A549 (cell line): ENCODE measurements at regions not wholly inside any gene's neighbourhood (a gene's known extent, or its start where the extent isn't known, plus 50 kb on each side); places are given as distances from the start of the nearest gene placed in this dataset.

Experiments used
- ATAC-seq, 2 experiments: fragments of 200-7000 bp in 1 of 2; fragments of >200 bp in 1 of 2; cut with Nextera tagmentation in 1 of 2; cut with Tn5 transposase in 1 of 2; 3 replicates each; pipeline versions ENCODE4 v1.8.0 to v1.9.1; 2018 to 2020; ENCODE audit warnings: mild to moderate bottlenecking in 1 of 2, moderate library complexity in 1 of 2
- CTCF ChIA-PET: fragments of 300-600 bp; sonication (Branson Sonifier 250); formaldehyde crosslinking; extraction: SDS; loops from one replicate; lab custom pipeline; 2021; ENCODE audit warnings: antibody characterized with exemption, inconsistent platforms; lab: Yijun Ruan, JAX
- POLR2A ChIA-PET: fragments of 350-600 bp; formaldehyde crosslinking; extraction: SDS; loops from one replicate; lab custom pipeline; 2021; ENCODE audit warnings: antibody characterized with exemption, inconsistent platforms; lab: Yijun Ruan, JAX
- DNase-seq, 2 experiments: peaks; one replicate each; pipeline versions ENCODE4 v3.0.0 to v3.0.0-alpha.2; 2011 to 2016; ENCODE audit warnings: low read depth in 1 of 2, low spot score in 1 of 2
- FAIRE-seq: peaks from 2 replicates; lab custom pipeline; 2011; peaks lifted over from hg19 to GRCh38; lab: Jason Lieb, UNC
- H3K27ac ChIP-seq, 2 experiments: fragments of >200 bp; sonication (Bioruptor Twin); formaldehyde crosslinking; 3 replicates each; pipeline ENCODE4 v1.5.1; 2016 to 2017
- H3K4me1 ChIP-seq: fragments of >200 bp; sonication (Bioruptor Twin); formaldehyde crosslinking; 3 replicates; pipeline ENCODE4 v1.6.1; 2016
- H3K4me2 ChIP-seq: fragments of >200 bp; sonication (Bioruptor Twin); formaldehyde crosslinking; 3 replicates; pipeline ENCODE4 v1.6.1; 2016
- H3K4me3 ChIP-seq: fragments of >200 bp; sonication (Bioruptor Twin); formaldehyde crosslinking; 3 replicates; pipeline ENCODE4 v1.5.1; 2016
- H3K9me3 ChIP-seq: fragments of >200 bp; sonication (Bioruptor Twin); formaldehyde crosslinking; 3 replicates; pipeline ENCODE4 v1.6.1; 2016
- BCL3 ChIP-seq: fragments of >200 bp; sonication (Bioruptor Twin); formaldehyde crosslinking; IDR thresholded peaks from 3 replicates; pipeline ENCODE4 v1.6.1; 2016
- CBX8 ChIP-seq: fragments of 200-600 bp; sonication (generic); IDR thresholded peaks from 2 replicates; pipeline ENCODE4 v1.6.1; 2016
- CHD2 ChIP-seq: fragments of 150-350 bp; IDR thresholded peaks from 2 replicates; pipeline ENCODE4 v1.6.1; 2014; ENCODE audit warnings: low read length; ENCODE audit not compliant: partially characterized antibody
- CTCF ChIP-seq: fragments of >200 bp; sonication (Bioruptor Twin); formaldehyde crosslinking; IDR thresholded peaks from 3 replicates; pipeline ENCODE4 v1.5.1; 2016
- EHMT2 ChIP-seq: fragments of 200-600 bp; sonication (generic); IDR thresholded peaks from 2 replicates; pipeline ENCODE4 v1.6.1; 2016; ENCODE audit warnings: antibody characterized with exemption, low read depth, mild to moderate bottlenecking, moderate library complexity
- EP300 ChIP-seq, 2 experiments: fragments of >200 bp; sonication (Bioruptor Twin); formaldehyde crosslinking; IDR thresholded peaks; 2 replicates in 1 of 2; 3 replicates in 1 of 2; pipeline ENCODE4 v1.6.1; 2016 to 2017
- FOSL2 ChIP-seq, 2 experiments: fragments of 450-650 bp in 1 of 2; fragments of >200 bp in 1 of 2; sonication (Bioruptor Twin) in 1 of 2; formaldehyde crosslinking; IDR thresholded peaks; 2 replicates each; pipeline versions ENCODE4 v1.5.0 to v1.6.1; 2016 to 2020; ENCODE audit warnings: mild to moderate bottlenecking in 1 of 2, moderate library complexity in 1 of 2
- HDAC2 ChIP-seq: fragments of 200-600 bp; sonication (generic); IDR thresholded peaks from 2 replicates; pipeline ENCODE4 v1.6.1; 2016
- HOXA7 ChIP-seq: fragments of 250-450 bp; sonication (Bioruptor Pico); IDR thresholded peaks from 2 replicates; pipeline ENCODE4 v1.5.0; 2020; ENCODE audit warnings: mild to moderate bottlenecking, moderate library complexity
- HOXB13 ChIP-seq: fragments of 250-450 bp; sonication (Bioruptor Pico); IDR thresholded peaks from 2 replicates; pipeline ENCODE4 v1.5.0; 2020; ENCODE audit warnings: low read depth, mild to moderate bottlenecking, moderate library complexity
- HOXB5 ChIP-seq: fragments of 250-450 bp; sonication (Bioruptor Pico); IDR thresholded peaks from 2 replicates; pipeline ENCODE4 v1.5.0; 2020; ENCODE audit warnings: mild to moderate bottlenecking, moderate library complexity
- JUNB ChIP-seq: fragments of >200 bp; sonication (Bioruptor Twin); formaldehyde crosslinking; IDR thresholded peaks from 2 replicates; pipeline ENCODE4 v1.6.1; 2016
- KDM5A ChIP-seq: fragments of 200-600 bp; sonication (generic); IDR thresholded peaks from 2 replicates; pipeline ENCODE4 v1.6.1; 2016; ENCODE audit warnings: antibody characterized with exemption, mild to moderate bottlenecking
- MAZ ChIP-seq: fragments of 150-350 bp; IDR thresholded peaks from 2 replicates; pipeline ENCODE4 v1.6.1; 2014; ENCODE audit warnings: antibody characterized with exemption, low read depth, low read length, borderline replicate concordance
- NPAS2 ChIP-seq: fragments of 250-450 bp; sonication (Bioruptor Pico); IDR thresholded peaks from 2 replicates; pipeline ENCODE4 v1.8.0; 2022; ENCODE audit warnings: mild to moderate bottlenecking, moderate library complexity, borderline replicate concordance
- POLR2AphosphoS2 ChIP-seq: conservative IDR thresholded peaks from 2 replicates; pipeline ENCODE4 v1.6.1; 2012; ENCODE audit warnings: low read length, improper control_type of control experiment, inconsistent platforms
- RCOR1 ChIP-seq: fragments of 150-350 bp; IDR thresholded peaks from 2 replicates; pipeline ENCODE4 v1.6.1; 2014; ENCODE audit warnings: antibody characterized with exemption, low read length, low read depth
- TP53 ChIP-seq: fragments of 250-450 bp; sonication (Bioruptor Pico); IDR thresholded peaks from 2 replicates; pipeline ENCODE4 v1.5.0; 2021; ENCODE audit warnings: mild to moderate bottlenecking, moderate library complexity
- USF2 ChIP-seq: fragments of 450-650 bp; IDR thresholded peaks from 2 replicates; pipeline ENCODE4 v1.6.1; 2014; ENCODE audit warnings: antibody characterized with exemption
- ZNF302 ChIP-seq: fragments of 250-450 bp; sonication (Bioruptor Pico); IDR thresholded peaks from 2 replicates; pipeline ENCODE4 v1.9.0; 2021; ENCODE audit warnings: inconsistent platforms, mild to moderate bottlenecking, moderate library complexity
- WGBS: methylation state at CpG from one replicate; pipeline ENCODE4 v1.1.6; 2017; ENCODE audit errors: missing lambda C conversion rate; 5-methylcytosine and 5-hydroxymethylcytosine counted together

GRCh38 chr6:104305206-104305605, 554.5 kb downstream of the HACE1 start:
- 20% methylated on average over 5 of the region's 5 CpGs for WGBS
- Histone ChIP-seq H3K4me3 (no peak overlapping the region), H3K9me3 (no peaks in the 10 kb centered on the region), H3K4me1 (no peaks in the 10 kb centered on the region), H3K4me2 (no peak overlapping the region), H3K27ac (no peak overlapping the region)
- ChIA-PET CTCF (no interaction called here), POLR2A (no interaction called here)
- TF ChIP-seq BCL3: no peak
- FAIRE-seq: no peak
- DNase-seq: no peak
- ATAC-seq: no peak

- Histone ChIP-seq H3K4me3 (no peak overlapping the region), H3K4me1 (no peaks in the 10 kb centered on the region), H3K27ac (no peak overlapping the region), H3K4me2 (no peak overlapping the region), H3K9me3 (no peaks in the 10 kb centered on the region)
- TF ChIP-seq TP53 (CRISPR knock-in tag): no peak
- TF ChIP-seq CBX8: no peak
- no peak for TF ChIP-seq HDAC2
- CTCF ChIA-PET: no interaction called here
- DNase-seq (no peak), FAIRE-seq (no peak), ATAC-seq (no peak)
- WGBS: 48% methylated on average over 8 of the region's 10 CpGs
- POLR2A ChIA-PET: no interaction called here
Measured at GRCh38 chr6:104301951-104302350, 557.8 kb downstream of the HACE1 start.

GRCh38 chr6:104286641-104287040, 573.1 kb downstream of the HACE1 start:
- CTCF ChIA-PET: no interaction called here
- no peaks in the 10 kb centered on the region for H3K4me1 ChIP-seq
- no peak overlapping the region for H3K4me2 ChIP-seq
- FAIRE-seq: no peak
- POLR2A ChIA-PET: no interaction called here
- no peak overlapping the region for H3K4me3 ChIP-seq
- DNase-seq: no peak
- no peak for ATAC-seq
- no peak overlapping the region for H3K27ac ChIP-seq
- H3K9me3 ChIP-seq: no peaks in the 10 kb centered on the region
- 4% methylated on average over 1 of the region's 1 CpG for WGBS
- TF ChIP-seq FOSL2 (IDR thresholded peaks at IDR 0.05): no peak
- TF ChIP-seq FOSL2 (CRISPR knock-in tag; IDR thresholded peaks at IDR 0.05): no peak
- TF ChIP-seq HOXB5 (CRISPR knock-in tag): no peak
- TF ChIP-seq MAZ: no peak
- no peak for TF ChIP-seq EHMT2
- TF ChIP-seq ZNF302 (CRISPR knock-in tag): no peak
- no peak for TF ChIP-seq CHD2

GRCh38 chr6:104284872-104285271, 574.8 kb downstream of the HACE1 start:
- CTCF ChIA-PET: no interaction called here
- no peak overlapping the region for H3K4me2 ChIP-seq
- no peak for DNase-seq
- 10% methylated on average over 4 of the region's 4 CpGs for WGBS
- H3K4me3 ChIP-seq: no peak overlapping the region
- TF ChIP-seq USF2: no peak
- no peak for TF ChIP-seq NPAS2 (CRISPR knock-in tag)
- TF ChIP-seq TP53 (CRISPR knock-in tag): no peak
- TF ChIP-seq POLR2AphosphoS2: no peak
- no peak for TF ChIP-seq KDM5A
- TF ChIP-seq HOXA7: no peak
- no peak for TF ChIP-seq RCOR1
- TF ChIP-seq HDAC2: no peak
- TF ChIP-seq CTCF: no peak
- TF ChIP-seq EP300 (IDR thresholded peaks at IDR 0.05): no peak
- no peak for TF ChIP-seq HOXB13 (CRISPR knock-in tag)
- TF ChIP-seq JUNB: no peak
- no peak for TF ChIP-seq ZNF302 (CRISPR knock-in tag)
- TF ChIP-seq, all 56 proteins: peak for 0
- ATAC-seq: no peak
- no peaks in the 10 kb centered on the region for H3K4me1 ChIP-seq
- no peaks in the 10 kb centered on the region for H3K9me3 ChIP-seq
- FAIRE-seq: no peak
- POLR2A ChIA-PET: no interaction called here
- no peak overlapping the region for H3K27ac ChIP-seq
